GM18507 (cell line): ENCODE measurements at regions not wholly inside any gene's neighbourhood (a gene's known extent, or its start where the extent isn't known, plus 50 kb on each side); places are given as distances from the start of the nearest gene placed in this dataset.

ENCODE experiments used
- DNase-seq: peaks from one replicate; pipeline ENCODE4 v3.0.0; 2011; ENCODE audit warnings: low read depth; ENCODE audit not compliant: insufficient read length; ENCODE audit errors: extremely low spot score
- FAIRE-seq: peaks from 2 replicates; lab custom pipeline; 2011; peaks lifted over from hg19 to GRCh38; lab: Jason Lieb, UNC

GRCh38 chr12:115667116-115667515, 610.4 kb downstream of the MED13L start:
- FAIRE-seq (no peak), DNase-seq (no peak)

- FAIRE-seq, result no peak
Measured at GRCh38 chr12:115666168-115666567, 611.3 kb downstream of the MED13L start.

GRCh38 chr12:115661112-115661511, 616.4 kb downstream of the MED13L start:
- no peak for DNase-seq
- no peak for FAIRE-seq

More at GRCh38 chr12:115666168-115666567, 611.3 kb downstream of the MED13L start:
- no peak for DNase-seq

GRCh38 chr12:115660211-115660805, 617.2 kb downstream of the MED13L start:
- FAIRE-seq (no peak), DNase-seq (no peak)

- no peak for DNase-seq
- no peak for FAIRE-seq
Measured at GRCh38 chr12:115659422-115659821, 618.1 kb downstream of the MED13L start.

- FAIRE-seq (no peak), DNase-seq (no peak)
Measured at GRCh38 chr12:115657081-115658013, 620.1 kb downstream of the MED13L start.

GRCh38 chr12:115650026-115650425, 627.5 kb downstream of the MED13L start:
- no peak for FAIRE-seq
- no peak for DNase-seq

- FAIRE-seq (no peak), DNase-seq (no peak)
Measured at GRCh38 chr12:115648463-115648862, 629.0 kb downstream of the MED13L start.

GRCh38 chr12:115646210-115646609, 631.3 kb downstream of the MED13L start:
- DNase-seq (no peak), FAIRE-seq (no peak)

- no peak for FAIRE-seq
Measured at GRCh38 chr12:115640929-115641328, 636.6 kb downstream of the MED13L start.

GRCh38 chr12:115639648-115640012, 637.9 kb downstream of the MED13L start:
- no peak for FAIRE-seq
- no peak for DNase-seq

More at GRCh38 chr12:115640929-115641328, 636.6 kb downstream of the MED13L start:
- DNase-seq, result no peak

GRCh38 chr12:115638733-115639647, 638.5 kb downstream of the MED13L start:
- FAIRE-seq (no peak), DNase-seq (no peak)

- DNase-seq, result no peak
- FAIRE-seq, result no peak
Measured at GRCh38 chr12:115636546-115636945, 640.9 kb downstream of the MED13L start.

- DNase-seq, result no peak
- FAIRE-seq, result no peak
Measured at GRCh38 chr12:115632308-115632707, 645.2 kb downstream of the MED13L start.

- FAIRE-seq (no peak), DNase-seq (no peak)
Measured at GRCh38 chr12:115630136-115630535, 647.4 kb downstream of the MED13L start.

- FAIRE-seq (no peak), DNase-seq (no peak)
Measured at GRCh38 chr12:115626210-115626609, 651.3 kb downstream of the MED13L start.

GRCh38 chr12:115623764-115624334, 653.6 kb downstream of the MED13L start:
- no peak for FAIRE-seq

GRCh38 chr12:115623275-115623674, 654.2 kb downstream of the MED13L start:
- FAIRE-seq (no peak), DNase-seq (no peak)

More at GRCh38 chr12:115623764-115624334, 653.6 kb downstream of the MED13L start:
- DNase-seq, result no peak

GRCh38 chr12:115620816-115621215, 656.7 kb downstream of the MED13L start:
- FAIRE-seq, result no peak
- no peak for DNase-seq
